NCI-H345 treated with DMSO at 0.1 percent for 48 hours (cell line): ENCODE measurements at regions not wholly inside any gene's neighbourhood (a gene's known extent, or its start where the extent isn't known, plus 50 kb on each side); places are given as distances from the start of the nearest gene placed in this dataset.
"Not testable (repeated sequence)": the region's sequence is repeated elsewhere in the genome, so short reads cannot be mapped to it uniquely, and the experiment has no call there.

Experiments used
- DNase-seq: peaks from one replicate; lab custom pipeline; 2025; ENCODE audit not compliant: unreplicated experiment; lab: John Stamatoyannopoulos, UW

- DNase-seq, result no peak
Observed at GRCh38 chr2:47728551-47728950, 54.4 kb upstream of the MSH6 start.

- no peak for DNase-seq
Observed at GRCh38 chr2:47727956-47728355, 55.0 kb upstream of the MSH6 start.

GRCh38 chr2:47726978-47727377, 56.0 kb upstream of the MSH6 start:
- not testable (repeated sequence) for DNase-seq

GRCh38 chr2:47725808-47726207, 57.1 kb upstream of the MSH6 start:
- no peak for DNase-seq

- no peak for DNase-seq
Observed at GRCh38 chr2:47724221-47724981, 58.5 kb upstream of the MSH6 start.

- no peak for DNase-seq
Observed at GRCh38 chr2:47721296-47721695, 61.6 kb upstream of the MSH6 start.

GRCh38 chr2:47720559-47720958, 62.4 kb upstream of the MSH6 start:
- DNase-seq, result no peak

GRCh38 chr2:47720036-47720435, 62.9 kb upstream of the MSH6 start:
- DNase-seq, result no peak

- no peak for DNase-seq
Observed at GRCh38 chr2:47719099-47719498, 63.8 kb upstream of the MSH6 start.

GRCh38 chr2:47716307-47716706, 66.6 kb upstream of the MSH6 start:
- not testable (repeated sequence) for DNase-seq

- no peak for DNase-seq
Observed at GRCh38 chr2:47715552-47715951, 67.4 kb upstream of the MSH6 start.

GRCh38 chr2:47708801-47709499, 74.0 kb upstream of the MSH6 start:
- no peak for DNase-seq

GRCh38 chr2:47704287-47704686, 78.7 kb upstream of the MSH6 start:
- DNase-seq, result no peak

- no peak for DNase-seq
Observed at GRCh38 chr2:47699533-47700215, 83.3 kb upstream of the MSH6 start.

GRCh38 chr2:47698436-47698972, 84.4 kb upstream of the MSH6 start:
- DNase-seq, result not testable (repeated sequence)

- not testable (repeated sequence) for DNase-seq
Observed at GRCh38 chr2:47697681-47698435, 85.1 kb upstream of the MSH6 start.

GRCh38 chr2:47697000-47697601, 85.8 kb upstream of the MSH6 start:
- no peak for DNase-seq

GRCh38 chr2:47696478-47696831, 86.5 kb upstream of the MSH6 start:
- no peak for DNase-seq

GRCh38 chr2:47695800-47696477, 87.0 kb upstream of the MSH6 start:
- no peak for DNase-seq

- DNase-seq, result not testable (repeated sequence)
Observed at GRCh38 chr2:47694451-47694850, 88.5 kb upstream of the MSH6 start.
